Ovary (tissue), 7 donors: ENCODE measurements at regions not wholly inside any gene's neighbourhood (a gene's known extent, or its start where the extent isn't known, plus 50 kb on each side); places are given as distances from the start of the nearest gene placed in this dataset.

Experiments used
- DNase-seq, 5 donors: peaks; one replicate each; pipeline ENCODE4 v3.0.0-alpha.2; 2019 to 2020
- H3K27ac ChIP-seq, 2 donors: fragments of 200-600 bp; one replicate each; pipeline versions ENCODE4 v1.5.1 to v1.8.0; 2019 to 2022
- H3K27me3 ChIP-seq: fragments of 200-600 bp; one replicate; pipeline ENCODE4 v1.8.0; 2022
- H3K36me3 ChIP-seq: fragments of 200-600 bp; sonication (generic); one replicate; pipeline ENCODE4 v1.5.1; 2019
- H3K4me1 ChIP-seq: one replicate; pipeline ENCODE4 v1.8.1; 2013; ENCODE audit warnings: mild to moderate bottlenecking, moderate library complexity; ENCODE audit not compliant: insufficient read depth
- H3K4me3 ChIP-seq: fragments of 200-600 bp; sonication (generic); one replicate; pipeline ENCODE4 v1.5.1; 2017
- H3K9me3 ChIP-seq, 2 donors: fragments of 200-600 bp in 1 of 2; sonication (generic) in 1 of 2; one replicate each; pipeline versions ENCODE4 v1.5.1 to v1.8.1; 2013 to 2019; ENCODE audit warnings: mild to moderate bottlenecking in 1 of 2, moderate library complexity in 1 of 2
- EP300 ChIP-seq: sonication (generic); formaldehyde crosslinking; IDR thresholded peaks from one replicate; pipeline ENCODE4 v1.6.1; 2017; ENCODE audit warnings: antibody characterized with exemption
- POLR2A ChIP-seq: fragments of 450-650 bp; IDR thresholded peaks from one replicate; pipeline ENCODE4 v1.6.1; 2017; ENCODE audit warnings: antibody characterized with exemption, mild to moderate bottlenecking, moderate library complexity
- WGBS, 3 donors: extraction: QIAGEN DNeasy Blood & Tissue Kit in 1 of 3; methylation state at CpG; one replicate each; pipeline versions ENCODE4 v1.1.5 to v1.1.7; 2013 to 2017; 5-methylcytosine and 5-hydroxymethylcytosine counted together
- intact Hi-C, 4 donors: fragments of 100-400 bp; cut with DNase I; formaldehyde crosslinking; loops; one replicate each; pipeline versions ENCODE4 v1.11.0 to v1.15.1; 2022 to 2023
- TF ChIP-seq, protein P1 (sequence below), 3 donors: fragments of 450-650 bp in 2 of 3; fragments of 200-600 bp in 1 of 3; IDR thresholded peaks; one replicate each; pipeline versions ENCODE4 v1.5.1 to v1.8.0; 2016 to 2022; ENCODE audit warnings: antibody characterized with exemption in 3 of 3, mild to moderate bottlenecking in 1 of 3
- donor health status: DM: no; HTN: no; CAD: no; lungs with moderate emphysema.
- donor health status: DM: no; HTN: no; CAD: no.
- donor health status: Bipolar disorder and iron deficiency.
- donor health status: DM: no; HTN: no; CAD: no.
- donor health status: DM: yes; HTN: yes; CAD: no.

DNA sequence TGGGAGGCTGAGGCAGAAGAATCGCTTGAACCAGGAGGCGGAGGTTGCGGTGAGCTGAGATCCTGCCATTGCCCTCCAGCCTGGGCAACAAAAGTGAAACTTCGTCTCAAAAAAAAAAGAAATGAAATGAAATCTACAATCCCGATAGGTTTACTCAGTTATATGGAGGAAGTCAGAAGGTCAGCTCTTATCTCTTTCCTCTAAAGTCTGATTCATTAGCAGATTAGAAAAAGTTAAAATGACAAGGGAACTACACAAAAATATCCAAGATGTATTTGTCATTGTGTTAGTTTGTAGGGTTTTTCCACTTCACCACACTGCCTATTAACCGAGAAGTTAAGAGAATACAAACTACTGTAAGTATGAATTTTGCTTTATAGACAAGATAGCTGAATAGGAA, 420.6 kb downstream of the SHQ1 start:
- TF ChIP-seq EP300 (no peak), POLR2A (no peak)
- TF ChIP-seq, protein P1, sequence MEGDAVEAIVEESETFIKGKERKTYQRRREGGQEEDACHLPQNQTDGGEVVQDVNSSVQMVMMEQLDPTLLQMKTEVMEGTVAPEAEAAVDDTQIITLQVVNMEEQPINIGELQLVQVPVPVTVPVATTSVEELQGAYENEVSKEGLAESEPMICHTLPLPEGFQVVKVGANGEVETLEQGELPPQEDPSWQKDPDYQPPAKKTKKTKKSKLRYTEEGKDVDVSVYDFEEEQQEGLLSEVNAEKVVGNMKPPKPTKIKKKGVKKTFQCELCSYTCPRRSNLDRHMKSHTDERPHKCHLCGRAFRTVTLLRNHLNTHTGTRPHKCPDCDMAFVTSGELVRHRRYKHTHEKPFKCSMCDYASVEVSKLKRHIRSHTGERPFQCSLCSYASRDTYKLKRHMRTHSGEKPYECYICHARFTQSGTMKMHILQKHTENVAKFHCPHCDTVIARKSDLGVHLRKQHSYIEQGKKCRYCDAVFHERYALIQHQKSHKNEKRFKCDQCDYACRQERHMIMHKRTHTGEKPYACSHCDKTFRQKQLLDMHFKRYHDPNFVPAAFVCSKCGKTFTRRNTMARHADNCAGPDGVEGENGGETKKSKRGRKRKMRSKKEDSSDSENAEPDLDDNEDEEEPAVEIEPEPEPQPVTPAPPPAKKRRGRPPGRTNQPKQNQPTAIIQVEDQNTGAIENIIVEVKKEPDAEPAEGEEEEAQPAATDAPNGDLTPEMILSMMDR (IDR thresholded peaks at IDR 0.05), result no peak
- intact Hi-C loops, result no loop called here
- DNase-seq, result no peak
- 91 to 93% (median 92%) methylated on average over 6 of the region's 6 CpGs for WGBS, 3 donors
- H3K9me3 ChIP-seq, result no peaks in the 10 kb centered on the region
- H3K27ac ChIP-seq, result no peak overlapping the region
- H3K4me3 ChIP-seq, result no peak overlapping the region
- no peaks in the 10 kb centered on the region for H3K36me3 ChIP-seq
- H3K4me1 ChIP-seq, result peaks cover 7% of the 10 kb centered on the region
- no peaks in the 10 kb centered on the region for H3K27me3 ChIP-seq

DNA sequence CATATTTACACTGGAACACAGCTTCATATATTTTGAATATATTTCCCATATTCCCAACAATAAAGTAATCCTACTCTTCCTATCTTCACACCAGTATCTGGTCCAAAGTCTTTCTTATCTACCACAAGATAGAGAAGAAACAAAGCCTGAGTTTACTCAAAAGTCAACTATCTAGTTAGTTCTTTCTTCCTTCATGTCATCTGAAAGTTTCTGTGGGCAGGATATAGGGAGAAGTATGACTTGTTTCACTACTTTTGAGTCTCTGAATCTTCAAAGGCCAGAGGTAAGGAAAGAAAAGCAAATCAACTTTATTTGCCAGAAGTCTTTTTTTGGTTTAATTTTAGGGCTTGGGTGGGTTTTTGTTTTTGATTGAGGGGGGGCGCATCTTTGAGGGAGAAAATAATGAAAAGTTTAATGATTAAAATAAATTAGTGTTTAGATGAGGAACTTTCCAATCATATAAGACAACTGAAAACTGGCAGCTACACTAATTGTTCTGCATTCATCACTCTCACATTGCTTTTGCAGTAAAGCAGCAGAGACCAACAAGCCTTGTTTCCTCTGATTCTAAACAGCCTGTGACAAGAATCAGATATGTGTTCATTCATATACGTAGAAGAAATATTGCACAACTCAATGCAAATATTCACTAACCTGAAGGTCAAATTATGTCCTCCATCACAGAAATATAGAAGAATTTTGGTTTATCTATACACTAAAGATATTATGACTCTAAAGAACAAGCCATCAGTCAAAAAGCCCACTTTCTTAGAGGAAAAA, 421.4 kb downstream of the SHQ1 start:
- Histone ChIP-seq H3K27me3 (no peaks in the 10 kb centered on the region), H3K4me3 (no peak overlapping the region), H3K27ac (no peak overlapping the region), H3K36me3 (no peaks in the 10 kb centered on the region), H3K4me1 (peaks cover 7% of the 10 kb centered on the region), H3K9me3 (no peaks in the 10 kb centered on the region)
- TF ChIP-seq, protein P1 (IDR thresholded peaks at IDR 0.05), result no peak
- TF ChIP-seq EP300, result no peak
- no peak for TF ChIP-seq POLR2A
- DNase-seq, result no peak
- WGBS, 3 donors, result 90 to 94% (median 93%) methylated on average over 2 of the region's 2 CpGs
- intact Hi-C loops, result no loop called here

DNA sequence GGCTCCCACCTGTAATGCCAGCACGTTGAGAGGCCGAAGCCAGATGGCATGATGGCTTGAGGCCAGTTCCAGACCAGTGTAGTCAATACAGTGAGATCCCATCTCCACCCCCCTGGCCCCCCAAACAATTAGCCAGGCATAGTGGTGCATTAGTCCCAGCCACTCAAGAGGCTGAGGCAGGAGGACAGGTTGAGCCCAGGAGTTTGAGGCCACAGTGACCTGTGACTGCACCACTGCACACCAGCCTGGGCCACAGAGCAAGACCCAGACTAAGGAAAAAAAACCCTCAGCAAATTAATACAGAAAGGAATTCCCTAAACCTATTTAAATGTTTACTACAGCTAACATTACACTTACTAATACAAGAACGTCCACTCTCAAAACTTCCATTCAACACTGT, 424.6 kb downstream of the SHQ1 start:
- no peak overlapping the region for H3K4me3 ChIP-seq
- no peaks in the 10 kb centered on the region for H3K27me3 ChIP-seq
- no peaks in the 10 kb centered on the region for H3K36me3 ChIP-seq
- H3K4me1 ChIP-seq, result peaks cover 5% of the 10 kb centered on the region
- no peak overlapping the region for H3K27ac ChIP-seq
- DNase-seq, result no peak
- 67 to 84% (median 70%) methylated on average over 3 of the region's 3 CpGs for WGBS, 3 donors
- intact Hi-C loops, result no loop called here
- H3K9me3 ChIP-seq, result no peaks in the 10 kb centered on the region
- TF ChIP-seq POLR2A, result no peak
- TF ChIP-seq, protein P1 (IDR thresholded peaks at IDR 0.05), result no peak
- no peak for TF ChIP-seq EP300

DNA sequence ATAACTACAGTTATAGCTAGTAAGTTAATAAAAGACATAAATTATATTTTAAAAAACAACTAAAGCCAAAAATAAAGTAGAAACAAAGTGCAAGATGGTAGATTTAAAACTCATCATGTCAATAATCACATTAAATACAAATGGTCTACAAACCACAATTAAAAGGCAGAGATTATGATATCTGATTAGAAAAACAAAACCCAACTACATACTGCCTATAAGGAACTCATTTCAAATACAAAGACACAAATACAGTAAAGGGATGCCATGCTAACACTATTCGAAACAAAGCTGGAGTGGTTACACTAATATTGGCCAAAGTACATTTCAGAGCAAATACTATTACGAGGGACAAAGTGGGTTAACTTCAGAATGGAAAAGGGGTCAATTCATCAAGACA, 426.5 kb downstream of the SHQ1 start:
- TF ChIP-seq POLR2A (no peak), EP300 (no peak)
- TF ChIP-seq, protein P1 (IDR thresholded peaks at IDR 0.05), result no peak
- Histone ChIP-seq H3K9me3 (no peaks in the 10 kb centered on the region), H3K4me1 (peaks cover 2% of the 10 kb centered on the region), H3K36me3 (no peaks in the 10 kb centered on the region), H3K27ac (no peak overlapping the region), H3K27me3 (no peaks in the 10 kb centered on the region), H3K4me3 (no peak overlapping the region)
- intact Hi-C loops, result no loop called here
- WGBS, 3 donors, result 96 to 99% (median 98%) methylated on average over 2 of the region's 2 CpGs
- DNase-seq, result no peak
